A549 (cell line): ENCODE measurements at regions not wholly inside any gene's neighbourhood (a gene's known extent, or its start where the extent isn't known, plus 50 kb on each side); places are given as distances from the start of the nearest gene placed in this dataset.

ENCODE experiments used
- ATAC-seq, 2 experiments: fragments of 200-7000 bp in 1 of 2; fragments of >200 bp in 1 of 2; cut with Nextera tagmentation in 1 of 2; cut with Tn5 transposase in 1 of 2; 3 replicates each; pipeline versions ENCODE4 v1.8.0 to v1.9.1; 2018 to 2020; ENCODE audit warnings: mild to moderate bottlenecking in 1 of 2, moderate library complexity in 1 of 2
- CTCF ChIA-PET: fragments of 300-600 bp; sonication (Branson Sonifier 250); formaldehyde crosslinking; extraction: SDS; loops from one replicate; lab custom pipeline; 2021; ENCODE audit warnings: antibody characterized with exemption, inconsistent platforms; lab: Yijun Ruan, JAX
- POLR2A ChIA-PET: fragments of 350-600 bp; formaldehyde crosslinking; extraction: SDS; loops from one replicate; lab custom pipeline; 2021; ENCODE audit warnings: antibody characterized with exemption, inconsistent platforms; lab: Yijun Ruan, JAX
- DNase-seq, 2 experiments: peaks; one replicate each; pipeline versions ENCODE4 v3.0.0 to v3.0.0-alpha.2; 2011 to 2016; ENCODE audit warnings: low read depth in 1 of 2, low spot score in 1 of 2
- FAIRE-seq: peaks from 2 replicates; lab custom pipeline; 2011; peaks lifted over from hg19 to GRCh38; lab: Jason Lieb, UNC
- H3K27ac ChIP-seq, 2 experiments: fragments of >200 bp; sonication (Bioruptor Twin); formaldehyde crosslinking; 3 replicates each; pipeline ENCODE4 v1.5.1; 2016 to 2017
- H3K4me1 ChIP-seq: fragments of >200 bp; sonication (Bioruptor Twin); formaldehyde crosslinking; 3 replicates; pipeline ENCODE4 v1.6.1; 2016
- H3K4me2 ChIP-seq: fragments of >200 bp; sonication (Bioruptor Twin); formaldehyde crosslinking; 3 replicates; pipeline ENCODE4 v1.6.1; 2016
- H3K4me3 ChIP-seq: fragments of >200 bp; sonication (Bioruptor Twin); formaldehyde crosslinking; 3 replicates; pipeline ENCODE4 v1.5.1; 2016
- H3K9me3 ChIP-seq: fragments of >200 bp; sonication (Bioruptor Twin); formaldehyde crosslinking; 3 replicates; pipeline ENCODE4 v1.6.1; 2016
- CBX2 ChIP-seq: fragments of 200-600 bp; sonication (generic); IDR thresholded peaks from 2 replicates; pipeline ENCODE4 v1.6.1; 2016; ENCODE audit warnings: low read depth, mild to moderate bottlenecking, borderline replicate concordance
- CEBPB ChIP-seq, 2 experiments: fragments of >200 bp in 1 of 2; sonication (Bioruptor Twin) in 1 of 2; formaldehyde crosslinking in 1 of 2; IDR thresholded peaks; 2 replicates each; pipeline ENCODE4 v1.6.1; 2012 to 2016
- CHD4 ChIP-seq: fragments of 200-600 bp; sonication (generic); IDR thresholded peaks from 2 replicates; pipeline ENCODE4 v1.6.1; 2016; ENCODE audit warnings: antibody characterized with exemption, mild to moderate bottlenecking, borderline replicate concordance
- EHMT2 ChIP-seq: fragments of 200-600 bp; sonication (generic); IDR thresholded peaks from 2 replicates; pipeline ENCODE4 v1.6.1; 2016; ENCODE audit warnings: antibody characterized with exemption, low read depth, mild to moderate bottlenecking, moderate library complexity
- EP300 ChIP-seq, 2 experiments: fragments of >200 bp; sonication (Bioruptor Twin); formaldehyde crosslinking; IDR thresholded peaks; 2 replicates in 1 of 2; 3 replicates in 1 of 2; pipeline ENCODE4 v1.6.1; 2016 to 2017
- ESRRA ChIP-seq: fragments of 150-350 bp; IDR thresholded peaks from 2 replicates; pipeline ENCODE4 v1.6.1; 2014; ENCODE audit warnings: mild to moderate bottlenecking, low read length, borderline replicate concordance
- HOXB13 ChIP-seq: fragments of 250-450 bp; sonication (Bioruptor Pico); IDR thresholded peaks from 2 replicates; pipeline ENCODE4 v1.5.0; 2020; ENCODE audit warnings: low read depth, mild to moderate bottlenecking, moderate library complexity
- HOXB5 ChIP-seq: fragments of 250-450 bp; sonication (Bioruptor Pico); IDR thresholded peaks from 2 replicates; pipeline ENCODE4 v1.5.0; 2020; ENCODE audit warnings: mild to moderate bottlenecking, moderate library complexity
- JUN ChIP-seq, 2 experiments: fragments of >200 bp; sonication (Bioruptor Twin); formaldehyde crosslinking; IDR thresholded peaks; 2 replicates in 1 of 2; 3 replicates in 1 of 2; pipeline ENCODE4 v1.6.1; 2016 to 2017
- JUNB ChIP-seq: fragments of >200 bp; sonication (Bioruptor Twin); formaldehyde crosslinking; IDR thresholded peaks from 2 replicates; pipeline ENCODE4 v1.6.1; 2016
- NPAS2 ChIP-seq: fragments of 250-450 bp; sonication (Bioruptor Pico); IDR thresholded peaks from 2 replicates; pipeline ENCODE4 v1.8.0; 2022; ENCODE audit warnings: mild to moderate bottlenecking, moderate library complexity, borderline replicate concordance
- PHF8 ChIP-seq: fragments of 200-600 bp; sonication (generic); IDR thresholded peaks from 2 replicates; pipeline ENCODE4 v1.6.1; 2016; ENCODE audit warnings: low read depth, mild to moderate bottlenecking, antibody characterized with exemption, moderate library complexity, borderline replicate concordance
- POLR2AphosphoS2 ChIP-seq: conservative IDR thresholded peaks from 2 replicates; pipeline ENCODE4 v1.6.1; 2012; ENCODE audit warnings: low read length, improper control_type of control experiment, inconsistent platforms
- RFX5 ChIP-seq: fragments of 450-650 bp; IDR thresholded peaks from 2 replicates; pipeline ENCODE4 v1.7.1; 2014; ENCODE audit warnings: antibody characterized with exemption, mild to moderate bottlenecking, moderate library complexity
- RNF2 ChIP-seq: fragments of 200-600 bp; sonication (generic); IDR thresholded peaks from 2 replicates; pipeline ENCODE4 v1.6.1; 2016; ENCODE audit warnings: low read depth, mild to moderate bottlenecking, antibody characterized with exemption, moderate library complexity, borderline replicate concordance
- SREBF2 ChIP-seq: fragments of 450-650 bp; IDR thresholded peaks from 2 replicates; pipeline ENCODE4 v1.6.1; 2014; ENCODE audit warnings: mild to moderate bottlenecking, moderate library complexity
- TFCP2L1 ChIP-seq: fragments of 250-450 bp; sonication (Bioruptor Pico); IDR thresholded peaks from 2 replicates; pipeline ENCODE4 v1.5.0; 2021; ENCODE audit warnings: mild to moderate bottlenecking
- ZNF302 ChIP-seq: fragments of 250-450 bp; sonication (Bioruptor Pico); IDR thresholded peaks from 2 replicates; pipeline ENCODE4 v1.9.0; 2021; ENCODE audit warnings: inconsistent platforms, mild to moderate bottlenecking, moderate library complexity
- WGBS: methylation state at CpG from one replicate; pipeline ENCODE4 v1.1.6; 2017; ENCODE audit errors: missing lambda C conversion rate; 5-methylcytosine and 5-hydroxymethylcytosine counted together
- TF ChIP-seq, protein P1 (sequence below): IDR thresholded peaks from 2 replicates; pipeline ENCODE4 v1.6.1; 2012
- TF ChIP-seq, protein P2 (sequence below): fragments of 200-600 bp; sonication (generic); IDR thresholded peaks from 2 replicates; pipeline ENCODE4 v1.6.1; 2016; ENCODE audit warnings: antibody characterized with exemption, mild to moderate bottlenecking, moderate library complexity
- TF ChIP-seq, protein P3 (sequence below): fragments of 150-350 bp; IDR thresholded peaks from 2 replicates; pipeline ENCODE4 v1.6.1; 2014; ENCODE audit warnings: low read depth, mild to moderate bottlenecking, low read length
- TF ChIP-seq, protein P4 (sequence below): IDR thresholded peaks from 2 replicates; pipeline ENCODE4 v1.6.1; 2012; ENCODE audit warnings: low read depth, borderline replicate concordance

DNA sequence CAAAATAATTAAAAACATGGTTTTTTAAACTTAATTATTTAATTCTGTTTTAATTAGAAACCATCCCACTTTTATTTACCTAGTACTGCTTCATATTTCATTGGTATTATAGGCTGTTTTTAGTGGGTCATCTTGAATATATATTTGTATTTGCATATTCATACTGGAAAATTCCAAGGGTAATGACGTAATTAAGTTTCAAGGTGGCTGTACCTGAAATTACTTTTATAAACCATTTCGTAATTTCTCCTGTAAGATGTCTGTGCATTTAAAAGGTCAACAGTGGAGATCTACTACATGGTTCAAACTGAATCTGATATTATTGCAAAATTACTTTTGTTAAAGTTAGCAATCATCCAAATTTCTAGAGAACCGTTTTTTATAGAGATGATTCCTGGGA, 133.8 kb upstream of the NAALADL2 start:
- WGBS = 29% methylated on average over 3 of the region's 3 CpGs
- Histone ChIP-seq H3K9me3 (no peaks in the 10 kb centered on the region), H3K4me2 (no peak overlapping the region)
- CTCF ChIA-PET = no interaction called here
- no peak for TF ChIP-seq EP300 (IDR thresholded peaks at IDR 0.05)
- TF ChIP-seq RFX5 = no peak
- TF ChIP-seq, protein P1, sequence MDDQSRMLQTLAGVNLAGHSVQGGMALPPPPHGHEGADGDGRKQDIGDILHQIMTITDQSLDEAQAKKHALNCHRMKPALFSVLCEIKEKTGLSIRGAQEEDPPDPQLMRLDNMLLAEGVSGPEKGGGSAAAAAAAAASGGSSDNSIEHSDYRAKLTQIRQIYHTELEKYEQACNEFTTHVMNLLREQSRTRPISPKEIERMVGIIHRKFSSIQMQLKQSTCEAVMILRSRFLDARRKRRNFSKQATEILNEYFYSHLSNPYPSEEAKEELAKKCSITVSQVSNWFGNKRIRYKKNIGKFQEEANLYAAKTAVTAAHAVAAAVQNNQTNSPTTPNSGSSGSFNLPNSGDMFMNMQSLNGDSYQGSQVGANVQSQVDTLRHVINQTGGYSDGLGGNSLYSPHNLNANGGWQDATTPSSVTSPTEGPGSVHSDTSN = no peak
- TF ChIP-seq, all 56 proteins: peak for 0
- H3K4me3 ChIP-seq = no peak overlapping the region
- no peak overlapping the region for H3K27ac ChIP-seq
- FAIRE-seq (no peak), ATAC-seq (no peak), DNase-seq (no peak)
- H3K4me1 ChIP-seq = no peaks in the 10 kb centered on the region
- POLR2A ChIA-PET = no interaction called here

DNA sequence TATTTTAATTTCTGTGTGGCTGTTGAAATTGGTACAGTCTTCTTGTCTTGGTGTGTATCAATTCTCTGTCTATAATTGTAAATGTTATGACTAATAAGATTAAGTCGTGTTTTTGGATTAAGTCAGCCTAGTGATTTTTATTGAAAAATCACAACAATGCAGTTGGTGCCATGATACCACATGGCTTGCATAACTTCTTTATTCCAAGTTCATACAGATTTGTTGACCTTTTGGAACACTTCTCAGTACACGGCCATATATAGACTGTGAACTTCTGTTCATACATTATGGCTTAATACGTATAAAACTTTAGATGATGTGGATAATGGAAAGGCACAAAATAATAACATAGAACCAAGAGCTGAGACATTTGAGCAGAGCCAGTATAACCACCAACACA, 121.2 kb upstream of the NAALADL2 start:
- Histone ChIP-seq H3K27ac (no peak overlapping the region), H3K4me1 (no peaks in the 10 kb centered on the region), H3K4me3 (no peak overlapping the region), H3K9me3 (no peaks in the 10 kb centered on the region), H3K4me2 (no peak overlapping the region)
- TF ChIP-seq, protein P1 = no peak
- TF ChIP-seq POLR2AphosphoS2 = no peak
- TF ChIP-seq, protein P2, sequence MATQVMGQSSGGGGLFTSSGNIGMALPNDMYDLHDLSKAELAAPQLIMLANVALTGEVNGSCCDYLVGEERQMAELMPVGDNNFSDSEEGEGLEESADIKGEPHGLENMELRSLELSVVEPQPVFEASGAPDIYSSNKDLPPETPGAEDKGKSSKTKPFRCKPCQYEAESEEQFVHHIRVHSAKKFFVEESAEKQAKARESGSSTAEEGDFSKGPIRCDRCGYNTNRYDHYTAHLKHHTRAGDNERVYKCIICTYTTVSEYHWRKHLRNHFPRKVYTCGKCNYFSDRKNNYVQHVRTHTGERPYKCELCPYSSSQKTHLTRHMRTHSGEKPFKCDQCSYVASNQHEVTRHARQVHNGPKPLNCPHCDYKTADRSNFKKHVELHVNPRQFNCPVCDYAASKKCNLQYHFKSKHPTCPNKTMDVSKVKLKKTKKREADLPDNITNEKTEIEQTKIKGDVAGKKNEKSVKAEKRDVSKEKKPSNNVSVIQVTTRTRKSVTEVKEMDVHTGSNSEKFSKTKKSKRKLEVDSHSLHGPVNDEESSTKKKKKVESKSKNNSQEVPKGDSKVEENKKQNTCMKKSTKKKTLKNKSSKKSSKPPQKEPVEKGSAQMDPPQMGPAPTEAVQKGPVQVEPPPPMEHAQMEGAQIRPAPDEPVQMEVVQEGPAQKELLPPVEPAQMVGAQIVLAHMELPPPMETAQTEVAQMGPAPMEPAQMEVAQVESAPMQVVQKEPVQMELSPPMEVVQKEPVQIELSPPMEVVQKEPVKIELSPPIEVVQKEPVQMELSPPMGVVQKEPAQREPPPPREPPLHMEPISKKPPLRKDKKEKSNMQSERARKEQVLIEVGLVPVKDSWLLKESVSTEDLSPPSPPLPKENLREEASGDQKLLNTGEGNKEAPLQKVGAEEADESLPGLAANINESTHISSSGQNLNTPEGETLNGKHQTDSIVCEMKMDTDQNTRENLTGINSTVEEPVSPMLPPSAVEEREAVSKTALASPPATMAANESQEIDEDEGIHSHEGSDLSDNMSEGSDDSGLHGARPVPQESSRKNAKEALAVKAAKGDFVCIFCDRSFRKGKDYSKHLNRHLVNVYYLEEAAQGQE = no peak
- TF ChIP-seq CEBPB (IDR thresholded peaks at IDR 0.05) = no peak
- no peak for TF ChIP-seq SREBF2
- no peak for TF ChIP-seq JUNB
- no peak for TF ChIP-seq NPAS2
- TF ChIP-seq JUN (IDR thresholded peaks at IDR 0.05) = no peak
- no peak for TF ChIP-seq RNF2
- no peak for TF ChIP-seq HOXB5
- TF ChIP-seq PHF8 = no peak
- TF ChIP-seq ESRRA = no peak
- TF ChIP-seq, protein P3, sequence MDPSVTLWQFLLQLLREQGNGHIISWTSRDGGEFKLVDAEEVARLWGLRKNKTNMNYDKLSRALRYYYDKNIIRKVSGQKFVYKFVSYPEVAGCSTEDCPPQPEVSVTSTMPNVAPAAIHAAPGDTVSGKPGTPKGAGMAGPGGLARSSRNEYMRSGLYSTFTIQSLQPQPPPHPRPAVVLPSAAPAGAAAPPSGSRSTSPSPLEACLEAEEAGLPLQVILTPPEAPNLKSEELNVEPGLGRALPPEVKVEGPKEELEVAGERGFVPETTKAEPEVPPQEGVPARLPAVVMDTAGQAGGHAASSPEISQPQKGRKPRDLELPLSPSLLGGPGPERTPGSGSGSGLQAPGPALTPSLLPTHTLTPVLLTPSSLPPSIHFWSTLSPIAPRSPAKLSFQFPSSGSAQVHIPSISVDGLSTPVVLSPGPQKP = no peak
- TF ChIP-seq HOXB13 = no peak
- TF ChIP-seq CHD4 = no peak
- no peak for TF ChIP-seq TFCP2L1
- TF ChIP-seq CBX2 = no peak
- no peak for TF ChIP-seq ZNF302
- TF ChIP-seq, protein P4, sequence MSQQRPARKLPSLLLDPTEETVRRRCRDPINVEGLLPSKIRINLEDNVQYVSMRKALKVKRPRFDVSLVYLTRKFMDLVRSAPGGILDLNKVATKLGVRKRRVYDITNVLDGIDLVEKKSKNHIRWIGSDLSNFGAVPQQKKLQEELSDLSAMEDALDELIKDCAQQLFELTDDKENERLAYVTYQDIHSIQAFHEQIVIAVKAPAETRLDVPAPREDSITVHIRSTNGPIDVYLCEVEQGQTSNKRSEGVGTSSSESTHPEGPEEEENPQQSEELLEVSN = no peak
- TF ChIP-seq EHMT2 = no peak
- CTCF ChIA-PET = no interaction called here
- POLR2A ChIA-PET = no interaction called here
- DNase-seq (no peak), ATAC-seq (no peak), FAIRE-seq (no peak)
- 26% methylated on average over 3 of the region's 3 CpGs for WGBS
